Stimulated activated CD4-positive, alpha-beta T cell treated with anti-CD3 and anti-CD28 coated beads, Interleukin-4, amount 100 ng/mL, for 24 hours (primary cell): ENCODE measurements at regions not wholly inside any gene's neighbourhood (a gene's known extent, or its start where the extent isn't known, plus 50 kb on each side); places are given as distances from the start of the nearest gene placed in this dataset.

Experiments used
- DNase-seq: peaks from one replicate; pipeline ENCODE4 v3.0.0-alpha.2; 2020

GRCh38 chr2:176388861-176389260 lies 119.6 kb downstream of the MTX2 start:
- no peak for DNase-seq

- no peak for DNase-seq
These were observed 121.3 kb downstream of the MTX2 start for GRCh38 chr2:176390276-176391147.

- no peak for DNase-seq
These were observed 121.8 kb downstream of the MTX2 start for GRCh38 chr2:176391148-176391419.

- no peak for DNase-seq
These were observed 123.0 kb downstream of the MTX2 start for GRCh38 chr2:176392249-176392648.

- no peak for DNase-seq
These were observed 123.6 kb downstream of the MTX2 start for GRCh38 chr2:176392744-176393414.

GRCh38 chr2:176395273-176395854 lies 126.1 kb downstream of the MTX2 start:
- DNase-seq, result no peak

GRCh38 chr2:176398243-176399073 lies 129.2 kb downstream of the MTX2 start:
- DNase-seq, result no peak

- DNase-seq, result no peak
These were observed 129.9 kb downstream of the MTX2 start for GRCh38 chr2:176399074-176399598.

- no peak for DNase-seq
These were observed 136.2 kb downstream of the MTX2 start for GRCh38 chr2:176405477-176405876.

- DNase-seq, result no peak
These were observed 138.5 kb downstream of the MTX2 start for GRCh38 chr2:176407706-176408105.

GRCh38 chr2:176409671-176410070 lies 140.4 kb downstream of the MTX2 start:
- DNase-seq, result no peak

GRCh38 chr2:176412136-176412535 lies 142.9 kb downstream of the MTX2 start:
- DNase-seq, result no peak

GRCh38 chr2:176413786-176414185 lies 144.5 kb downstream of the MTX2 start:
- no peak for DNase-seq

- no peak for DNase-seq
These were observed 145.4 kb downstream of the MTX2 start for GRCh38 chr2:176414641-176415040.

GRCh38 chr2:176415174-176415895 lies 146.1 kb downstream of the MTX2 start:
- DNase-seq, result no peak

GRCh38 chr2:176415937-176416499 lies 146.8 kb downstream of the MTX2 start:
- DNase-seq, result no peak

GRCh38 chr2:176418768-176419167 lies 149.5 kb downstream of the MTX2 start:
- DNase-seq, result no peak

GRCh38 chr2:176419591-176420071 lies 150.4 kb downstream of the MTX2 start:
- DNase-seq, result no peak

GRCh38 chr2:176421297-176422050 lies 152.2 kb downstream of the MTX2 start:
- no peak for DNase-seq

GRCh38 chr2:176423819-176424218 lies 154.6 kb downstream of the MTX2 start:
- DNase-seq, result no peak

- no peak for DNase-seq
These were observed 155.5 kb downstream of the MTX2 start for GRCh38 chr2:176424746-176425145.
